Body of pancreas (tissue), 4 donors: ENCODE measurements at regions not wholly inside any gene's neighbourhood (a gene's known extent, or its start where the extent isn't known, plus 50 kb on each side); places are given as distances from the start of the nearest gene placed in this dataset.

ENCODE experiments used
- POLR2A ChIP-seq, 3 donors: fragments of 450-650 bp; IDR thresholded peaks; one replicate each; pipeline ENCODE4 v1.6.1; 2016; ENCODE audit warnings: antibody characterized with exemption in 3 of 3, mild to moderate bottlenecking in 2 of 3
- TF ChIP-seq, protein P1 (sequence below), 7 experiments: fragments of 450-650 bp in 4 of 7; fragments of 200-600 bp in 3 of 7; sonication (generic) in 3 of 7; IDR thresholded peaks; one replicate each; pipeline ENCODE4 v1.5.1; 2016 to 2019; ENCODE audit warnings: antibody characterized with exemption in 7 of 7

DNA sequence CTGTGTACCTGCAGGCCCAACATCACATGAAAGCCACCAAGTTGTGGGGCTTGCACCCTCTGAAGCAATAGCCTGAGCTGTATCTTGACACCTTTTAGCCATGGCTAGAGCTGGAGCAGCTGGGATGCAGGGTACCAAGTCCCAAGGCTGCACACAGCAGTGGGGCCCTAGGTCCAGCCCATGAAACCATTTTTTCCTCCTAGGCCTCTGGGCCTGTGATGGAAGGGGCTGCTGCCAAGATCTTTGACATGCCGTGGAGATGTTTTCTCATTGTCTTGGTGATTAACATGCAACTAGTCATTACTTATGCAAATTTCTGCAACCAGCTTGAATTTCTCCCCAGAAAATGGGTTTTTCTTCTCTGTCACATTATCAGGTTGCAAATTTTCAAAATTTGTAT lies 387.2 kb upstream of the RIOK2 start:
- TF ChIP-seq, protein P1, sequence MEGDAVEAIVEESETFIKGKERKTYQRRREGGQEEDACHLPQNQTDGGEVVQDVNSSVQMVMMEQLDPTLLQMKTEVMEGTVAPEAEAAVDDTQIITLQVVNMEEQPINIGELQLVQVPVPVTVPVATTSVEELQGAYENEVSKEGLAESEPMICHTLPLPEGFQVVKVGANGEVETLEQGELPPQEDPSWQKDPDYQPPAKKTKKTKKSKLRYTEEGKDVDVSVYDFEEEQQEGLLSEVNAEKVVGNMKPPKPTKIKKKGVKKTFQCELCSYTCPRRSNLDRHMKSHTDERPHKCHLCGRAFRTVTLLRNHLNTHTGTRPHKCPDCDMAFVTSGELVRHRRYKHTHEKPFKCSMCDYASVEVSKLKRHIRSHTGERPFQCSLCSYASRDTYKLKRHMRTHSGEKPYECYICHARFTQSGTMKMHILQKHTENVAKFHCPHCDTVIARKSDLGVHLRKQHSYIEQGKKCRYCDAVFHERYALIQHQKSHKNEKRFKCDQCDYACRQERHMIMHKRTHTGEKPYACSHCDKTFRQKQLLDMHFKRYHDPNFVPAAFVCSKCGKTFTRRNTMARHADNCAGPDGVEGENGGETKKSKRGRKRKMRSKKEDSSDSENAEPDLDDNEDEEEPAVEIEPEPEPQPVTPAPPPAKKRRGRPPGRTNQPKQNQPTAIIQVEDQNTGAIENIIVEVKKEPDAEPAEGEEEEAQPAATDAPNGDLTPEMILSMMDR (IDR thresholded peaks at IDR 0.05): no peak
- no peak for TF ChIP-seq POLR2A (IDR thresholded peaks at IDR 0.05)
